Anterior cingulate cortex (tissue), 58 donors: ENCODE measurements at regions not wholly inside any gene's neighbourhood (a gene's known extent, or its start where the extent isn't known, plus 50 kb on each side); places are given as distances from the start of the nearest gene placed in this dataset.

Experiments used
- DNase-seq, 58 donors: peaks; one replicate each; lab custom pipeline; 2025; lab: John Stamatoyannopoulos, UW

DNA sequence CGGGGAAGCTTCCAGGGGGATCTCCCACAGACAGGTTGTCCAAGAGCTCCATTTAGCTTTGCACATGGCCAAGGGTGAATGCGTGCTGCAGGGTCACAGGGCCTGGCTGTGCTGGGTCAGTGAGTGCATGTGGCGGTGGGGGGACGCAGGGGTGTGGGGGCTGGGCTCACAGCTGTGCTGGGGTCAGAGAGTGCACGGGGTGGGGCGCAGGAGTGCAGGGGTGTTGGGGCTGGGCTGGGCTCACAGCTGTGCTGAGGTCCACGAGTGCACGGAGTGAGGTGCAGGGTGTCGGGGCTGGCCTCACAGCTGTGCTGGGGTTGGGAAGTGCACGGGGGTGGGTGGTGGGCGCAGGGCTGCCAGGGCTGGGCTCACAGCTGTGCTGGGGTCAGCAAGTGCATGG, 557.7 kb downstream of the BRD1 start:
- DNase-seq, result no peak

GRCh38 chr22:49269371-49269770, 558.3 kb downstream of the BRD1 start:
- DNase-seq, result no peak

DNA sequence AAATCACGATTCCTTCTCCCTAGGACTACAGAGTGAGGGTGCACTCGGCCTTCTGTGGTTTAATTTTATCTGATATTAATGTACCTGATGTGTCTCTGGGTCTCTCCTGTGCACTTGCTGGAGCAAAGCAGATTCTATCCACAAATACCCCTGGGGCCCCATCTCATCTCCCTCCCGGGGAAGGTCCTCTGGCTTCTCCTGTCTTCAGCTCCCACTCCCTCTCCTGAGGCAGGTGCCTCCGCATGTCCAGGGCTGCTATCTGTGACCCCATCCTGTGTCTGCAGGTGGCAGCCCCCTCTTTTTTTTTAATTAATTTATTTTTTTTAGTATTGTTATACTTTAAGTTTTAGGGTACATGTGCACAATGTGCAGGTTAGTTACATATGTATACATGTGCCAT, 558.7 kb downstream of the BRD1 start:
- DNase-seq, result no peak

- DNase-seq, result no peak
Measured at GRCh38 chr22:49267996-49268395, 559.7 kb downstream of the BRD1 start.

DNA sequence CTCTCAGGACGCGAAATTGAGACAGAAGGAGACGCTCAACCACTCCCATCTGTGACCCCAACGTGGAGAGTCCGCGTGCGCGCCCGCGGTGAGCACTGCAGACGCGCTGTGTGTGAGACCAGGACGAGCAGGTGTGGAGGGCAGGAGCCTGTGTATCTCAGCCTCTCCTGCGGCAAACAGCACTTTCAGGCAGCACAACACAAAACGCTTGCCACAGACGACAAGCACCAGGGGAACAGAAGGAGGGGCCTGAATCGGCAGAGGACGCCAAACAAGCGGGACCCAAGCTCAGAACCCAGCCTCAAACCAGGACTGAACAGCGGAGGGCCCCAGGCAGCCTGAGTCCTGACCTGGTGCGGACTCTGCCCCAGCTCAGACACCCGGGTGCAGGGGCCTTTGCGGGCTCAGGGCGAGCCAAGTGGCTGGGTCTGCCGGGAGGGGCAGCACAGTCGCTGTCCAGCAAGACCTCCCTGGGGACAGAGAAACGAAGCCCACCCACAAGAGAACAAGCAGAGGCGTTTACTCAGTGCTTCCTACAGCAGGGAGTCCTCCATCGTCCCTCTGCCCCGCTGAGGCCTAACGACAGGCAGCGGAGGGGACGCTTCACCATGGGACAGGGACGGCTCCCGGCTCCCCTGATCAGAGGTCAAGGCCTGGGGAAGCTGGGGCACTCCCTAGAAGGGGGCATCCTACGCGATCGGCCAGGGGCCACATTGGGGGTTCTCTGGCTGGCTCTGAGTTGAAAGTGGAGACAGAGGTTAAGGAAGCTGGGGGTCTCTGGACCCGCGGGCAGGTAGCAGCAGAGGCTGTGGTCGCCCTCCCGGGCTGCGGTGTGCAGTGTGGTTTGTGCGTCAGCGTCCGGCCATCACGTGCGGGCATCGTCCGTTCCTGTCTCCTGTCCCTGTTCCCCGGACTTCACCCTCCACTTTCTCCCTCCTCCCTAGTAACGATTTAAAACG, 560.8 kb downstream of the BRD1 start:
- no peak for DNase-seq

- no peak for DNase-seq
Measured at GRCh38 chr22:49264696-49265095, 563.0 kb downstream of the BRD1 start.

DNA sequence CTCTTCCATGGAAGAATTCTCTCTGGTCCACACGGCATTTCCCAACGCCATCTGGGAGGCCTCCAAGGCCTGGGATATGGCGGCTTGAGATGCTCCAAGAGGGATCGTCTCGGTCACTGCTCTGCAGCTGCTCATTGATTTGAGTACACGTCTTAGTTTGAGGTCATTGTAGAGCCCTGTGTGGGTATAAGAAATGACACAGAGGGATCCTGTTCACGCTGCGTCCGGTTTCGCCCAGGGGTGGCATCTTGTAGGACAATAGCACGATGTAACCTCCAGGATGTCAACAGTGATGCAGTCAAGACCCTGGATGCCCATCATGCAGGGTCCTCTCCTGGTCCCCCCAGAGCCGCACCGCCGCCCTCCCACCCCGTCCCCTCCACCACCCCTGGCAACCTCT, 564.6 kb downstream of the BRD1 start:
- DNase-seq, result no peak

- DNase-seq, result no peak
Measured at GRCh38 chr22:49262167-49262566, 565.5 kb downstream of the BRD1 start.

DNA sequence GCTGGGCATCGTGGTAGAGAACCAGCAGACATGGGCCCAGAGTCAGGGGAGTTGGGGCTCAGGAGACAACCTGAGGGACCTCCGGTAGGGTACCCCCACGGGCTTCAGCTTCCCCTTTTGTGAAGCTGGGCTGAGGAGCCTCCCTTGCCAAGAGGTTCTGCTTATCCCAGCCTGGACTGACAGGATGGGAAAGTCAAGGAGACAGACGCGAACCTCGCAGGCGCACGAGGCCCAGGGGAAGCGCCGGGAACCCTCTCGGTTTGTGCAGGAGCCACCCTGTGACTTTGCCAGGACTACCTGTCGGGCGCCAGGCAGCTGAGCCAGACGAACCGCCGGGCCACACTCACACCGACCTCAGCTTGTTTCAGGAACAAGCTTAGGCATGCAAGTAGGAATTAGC, 566.1 kb downstream of the BRD1 start:
- DNase-seq, result no peak

DNA sequence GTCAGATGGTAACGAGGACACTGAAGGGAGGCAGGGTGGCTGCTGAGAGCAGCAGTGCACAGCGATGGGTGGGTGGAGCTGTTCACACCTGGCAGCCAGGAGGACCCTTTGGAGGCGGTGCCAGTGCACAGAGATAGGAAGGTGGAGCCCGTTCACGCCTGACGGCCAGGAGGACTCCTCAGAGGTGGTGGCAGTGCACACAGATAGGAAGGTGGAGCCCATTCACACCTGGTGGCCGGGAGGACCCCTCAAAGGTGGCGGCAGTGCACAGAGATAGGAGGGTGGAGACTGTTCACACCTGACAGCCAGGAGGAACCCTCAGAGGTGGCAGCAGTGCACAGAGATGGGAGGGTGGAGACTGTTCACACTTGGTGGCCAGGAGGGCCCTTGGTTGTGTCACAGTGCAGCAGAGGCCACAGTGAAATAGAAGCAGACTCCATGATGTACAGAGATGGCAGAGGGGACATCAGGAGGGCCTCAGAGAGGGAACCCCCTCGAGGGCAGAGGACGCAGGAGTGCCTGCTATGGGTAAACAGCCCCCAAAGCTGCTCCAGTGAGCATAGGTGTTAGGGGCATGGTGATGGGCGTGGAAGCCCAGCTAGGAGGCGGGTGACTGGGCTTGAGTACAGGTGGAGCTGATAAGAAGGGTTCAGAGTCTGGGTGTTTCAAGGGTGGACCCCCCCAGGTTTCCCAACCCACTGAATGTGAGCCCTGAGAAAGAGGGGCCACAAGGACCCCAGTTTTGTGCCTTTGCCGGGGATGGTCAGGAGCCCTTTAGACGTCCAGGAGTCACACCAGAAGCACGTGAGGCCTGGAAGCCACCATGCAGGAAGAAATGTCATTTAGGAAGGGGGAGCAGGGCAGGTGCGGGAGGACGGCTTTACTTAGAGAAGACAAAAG, 566.7 kb downstream of the BRD1 start:
- DNase-seq, result no peak

GRCh38 chr22:49259839-49260615, 567.6 kb downstream of the BRD1 start:
- no peak for DNase-seq

DNA sequence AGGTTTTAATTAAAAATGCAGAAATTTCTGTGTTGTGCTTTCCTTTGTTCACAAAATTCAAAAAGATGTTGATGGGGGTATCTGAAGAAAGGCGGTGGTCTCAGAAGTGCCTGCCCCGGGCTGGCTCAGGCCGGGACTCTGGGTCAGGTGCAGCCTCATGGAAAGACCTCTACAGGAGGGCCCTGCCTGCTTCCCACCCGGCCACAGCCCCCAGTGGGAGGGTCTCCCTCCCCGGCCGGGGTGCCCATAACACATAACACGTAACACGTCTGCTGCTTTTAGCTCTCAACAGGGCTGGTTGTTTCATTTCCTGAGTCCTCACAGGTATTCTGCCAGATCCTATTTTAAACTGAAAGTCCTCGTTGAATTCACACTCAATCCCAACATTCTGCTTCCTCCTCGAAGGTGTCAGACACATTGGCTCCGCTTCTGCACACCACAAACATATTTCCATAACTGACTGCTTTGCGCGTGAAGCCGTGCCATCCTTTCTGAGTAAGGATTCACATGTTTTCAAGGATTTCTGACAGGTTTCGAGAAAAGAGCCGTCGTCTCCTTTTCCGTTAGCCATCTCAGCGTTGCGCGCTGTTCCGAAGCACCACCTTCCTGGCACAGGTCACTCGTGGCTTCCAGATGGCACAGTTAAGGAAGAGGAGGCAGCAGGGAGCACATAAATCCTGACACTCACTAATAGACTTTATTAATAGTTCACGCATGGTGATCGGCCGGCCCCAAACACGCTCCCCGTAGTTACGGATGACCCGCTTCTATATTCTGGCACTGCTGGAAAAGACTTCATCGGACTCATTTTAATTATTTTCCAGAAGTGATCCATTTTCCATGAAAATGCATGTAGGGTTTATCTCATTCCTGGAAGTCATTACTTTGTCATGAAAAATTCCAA, 569.3 kb downstream of the BRD1 start:
- peak in 5 of 58 donors; percentile 0 to 6 (median 5) for DNase-seq

- DNase-seq, result no peak
Measured at GRCh38 chr22:49257551-49257961, 570.1 kb downstream of the BRD1 start.

GRCh38 chr22:49255741-49256318, 571.8 kb downstream of the BRD1 start:
- DNase-seq, result no peak

DNA sequence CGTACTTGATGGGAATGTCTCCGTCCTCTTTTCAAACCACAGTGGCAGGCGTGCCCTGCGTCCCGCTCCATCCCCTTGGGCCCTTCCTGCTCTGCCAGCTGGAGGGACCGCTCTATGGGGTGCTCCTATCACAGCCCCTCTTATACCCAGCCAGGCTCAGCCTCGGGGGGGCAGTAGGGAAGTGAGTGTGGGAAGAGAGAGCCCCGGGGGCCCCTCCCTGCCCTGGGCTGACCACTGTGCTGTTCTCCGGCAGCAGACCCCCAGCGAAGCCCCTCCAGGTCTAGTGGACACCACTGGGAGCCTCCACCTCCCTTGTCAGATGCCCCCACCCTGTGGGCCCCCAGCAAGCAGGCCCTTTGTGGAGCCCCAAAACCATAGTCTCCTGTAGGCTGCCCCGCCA, 572.5 kb downstream of the BRD1 start:
- DNase-seq, result no peak

DNA sequence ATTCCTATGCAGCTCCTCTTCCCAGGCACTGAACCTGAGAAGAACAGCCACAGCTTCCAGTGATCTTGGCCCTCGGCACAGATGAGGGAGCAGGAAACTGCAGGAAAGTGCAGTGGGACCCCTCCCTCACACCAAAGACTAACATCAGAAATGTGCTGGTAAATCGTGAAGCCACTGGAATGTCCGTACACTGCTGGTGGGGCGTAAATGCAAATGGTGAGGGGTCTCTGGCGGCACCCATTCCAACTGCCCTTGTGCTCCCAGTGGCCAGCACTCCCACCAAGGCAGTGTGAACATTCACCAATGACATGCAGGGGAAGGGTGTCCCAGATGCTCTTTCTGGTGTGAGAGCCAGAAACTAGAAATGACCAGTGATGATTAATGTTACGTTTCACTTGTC, 574.0 kb downstream of the BRD1 start:
- no peak for DNase-seq

GRCh38 chr22:49251371-49251770, 576.3 kb downstream of the BRD1 start:
- DNase-seq, result no peak

DNA sequence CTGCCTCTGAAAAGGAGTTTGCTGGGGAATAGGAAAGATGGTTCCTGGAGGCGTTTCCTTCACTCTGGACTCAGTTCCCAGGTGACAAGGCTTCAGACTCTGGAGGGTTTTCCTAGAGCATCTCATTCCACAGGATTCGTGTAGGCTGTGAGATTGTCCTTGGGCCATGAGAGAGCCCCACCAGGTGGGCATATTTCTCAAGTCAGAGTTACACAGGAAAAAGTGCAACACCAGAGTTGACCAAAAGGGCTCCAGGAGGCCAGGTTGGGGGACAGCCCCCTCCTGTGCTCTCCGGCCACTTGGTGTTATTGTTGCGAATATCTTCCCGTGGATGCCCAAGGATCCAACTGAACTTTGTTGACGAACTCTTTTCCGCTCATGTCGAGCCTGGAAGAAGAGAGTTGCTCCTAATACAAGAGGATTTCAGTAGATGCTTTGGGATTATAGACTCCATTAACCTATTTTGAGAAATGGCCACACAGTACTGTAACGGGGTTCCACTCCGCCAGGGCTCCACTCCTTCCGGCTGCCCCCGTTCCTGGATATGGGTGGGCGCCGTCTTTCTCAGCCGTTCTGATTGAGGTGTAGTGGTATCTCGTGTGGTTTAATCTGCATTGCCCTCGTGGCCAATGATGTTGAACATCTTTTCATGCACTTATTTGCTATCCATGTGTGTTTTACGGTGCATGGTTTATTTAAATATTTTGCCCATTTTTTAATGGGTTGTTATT, 580.3 kb downstream of the BRD1 start:
- DNase-seq, result no peak
